ENCODE measurements at regions not wholly inside any gene's neighbourhood (a gene's known extent, or its start where the extent isn't known, plus 50 kb on each side); places are given as distances from the start of the nearest gene placed in this dataset.

DNA sequence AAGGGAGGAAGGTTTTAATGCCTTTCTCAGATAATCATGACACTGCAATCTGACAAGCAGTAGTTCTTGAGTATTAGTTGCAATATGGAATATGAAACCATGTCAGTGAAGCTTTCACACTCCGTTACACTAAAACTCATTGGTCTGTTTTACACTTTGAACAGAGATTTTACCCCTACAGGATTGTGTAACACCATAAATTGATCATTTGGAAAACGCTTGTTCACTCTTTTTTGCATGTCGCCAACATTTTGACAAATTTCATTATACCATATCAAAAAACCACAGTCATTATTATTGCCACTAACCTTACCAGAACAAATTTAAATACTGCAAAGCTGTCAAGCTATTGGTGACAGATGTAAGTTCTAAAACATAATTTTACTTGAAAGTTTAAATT is 404.8 kb upstream of the THBS1 start:
- no peak for DNase-seq (ENCODE audit: low read depth)

DNA sequence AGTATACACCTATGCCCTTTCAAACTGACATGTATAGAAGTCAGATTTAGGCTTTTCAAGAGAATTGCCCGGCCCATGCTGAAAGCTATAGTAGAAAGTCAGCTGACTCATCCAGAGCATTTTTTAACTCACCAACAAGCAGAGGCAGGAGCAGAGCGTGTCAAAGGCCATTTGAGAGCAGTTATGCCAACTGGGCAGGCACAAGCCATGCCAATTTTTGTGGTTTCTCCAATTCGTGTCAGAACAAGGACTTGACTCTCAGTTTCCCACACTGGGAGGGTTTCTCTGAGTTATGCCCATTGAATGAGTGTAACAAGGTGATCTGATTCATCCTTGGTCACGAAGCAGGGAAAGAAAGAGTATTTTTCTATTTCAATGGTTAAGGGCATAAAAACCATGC is 403.3 kb upstream of the THBS1 start:
- peak; percentile 97 for DNase-seq (ENCODE audit: low read depth)

DNA sequence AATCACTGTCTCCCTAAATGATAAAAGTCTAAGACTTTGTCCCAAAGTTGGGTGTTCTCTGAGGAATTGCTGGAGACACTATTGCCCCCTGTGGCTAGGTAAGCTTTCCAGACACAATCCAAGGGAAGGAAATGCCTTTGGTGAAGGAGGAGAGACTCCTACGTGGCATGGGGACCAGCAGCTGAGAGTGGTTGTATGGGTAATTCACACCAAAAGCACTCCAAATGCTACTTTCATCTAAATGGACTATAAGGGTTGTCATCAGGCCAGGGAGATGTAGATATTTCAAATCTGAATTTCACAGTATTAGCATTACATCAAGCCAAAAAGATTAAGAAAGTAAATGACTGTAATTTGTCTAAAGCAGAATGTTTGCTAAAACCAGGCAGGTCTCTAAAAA is 400.8 kb upstream of the THBS1 start:
- peak; percentile 61 for DNase-seq (ENCODE audit: low read depth)

DNA sequence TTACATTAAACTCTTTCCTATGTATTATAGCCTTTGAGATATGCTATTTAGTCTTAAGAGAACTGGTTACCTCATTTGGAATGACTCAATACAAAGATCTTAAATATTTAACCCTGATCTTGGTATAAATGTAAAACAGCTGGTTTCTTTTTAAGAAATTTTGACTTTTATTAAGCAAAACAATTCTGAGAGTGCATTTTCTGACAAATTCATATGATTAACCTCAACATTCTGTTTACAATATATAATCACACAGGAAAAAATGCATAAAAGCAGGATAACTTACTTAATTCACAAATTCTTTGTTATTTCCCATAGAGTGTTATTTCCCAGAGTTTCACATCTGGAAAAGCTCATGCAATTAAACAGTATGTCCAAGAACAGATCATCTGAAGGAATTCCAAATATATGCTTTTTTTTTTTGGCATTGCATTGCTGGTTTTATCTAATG is 400.4 kb upstream of the THBS1 start:
- DNase-seq (ENCODE audit: low read depth): no peak

DNA sequence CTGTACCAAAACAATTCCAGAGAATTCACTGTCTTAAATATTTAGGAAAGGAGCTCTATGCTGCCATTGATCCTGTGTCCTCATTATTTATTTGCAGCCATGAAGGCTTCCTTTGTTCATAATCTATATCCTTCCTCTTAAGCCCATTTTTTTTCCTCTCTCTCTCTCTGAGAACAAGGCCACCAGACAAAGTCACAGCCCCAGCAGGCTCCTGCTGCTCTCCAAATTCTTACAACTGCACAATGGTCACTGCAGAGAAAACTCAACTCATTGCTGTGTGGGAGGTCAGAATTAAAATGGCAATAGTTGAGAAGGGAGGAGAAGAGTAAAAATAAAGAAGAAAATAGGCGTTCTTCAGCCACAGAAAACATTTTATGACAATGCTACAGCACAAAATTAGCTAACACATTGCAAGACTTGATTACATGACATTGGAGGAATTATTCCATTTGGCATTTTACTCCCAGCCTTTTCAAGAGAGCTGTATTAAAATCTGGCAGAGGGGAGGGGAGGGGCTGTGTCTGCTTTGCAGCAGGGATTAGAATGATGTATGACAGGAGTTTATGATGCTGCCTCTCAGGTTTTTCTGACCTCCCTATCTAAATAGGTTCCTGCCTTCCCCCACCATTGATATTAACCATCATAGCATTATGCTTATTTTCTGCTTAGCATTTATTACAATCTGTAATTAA is 399.7 kb upstream of the THBS1 start:
- peak; percentile 58 for DNase-seq (ENCODE audit: low read depth)

DNA sequence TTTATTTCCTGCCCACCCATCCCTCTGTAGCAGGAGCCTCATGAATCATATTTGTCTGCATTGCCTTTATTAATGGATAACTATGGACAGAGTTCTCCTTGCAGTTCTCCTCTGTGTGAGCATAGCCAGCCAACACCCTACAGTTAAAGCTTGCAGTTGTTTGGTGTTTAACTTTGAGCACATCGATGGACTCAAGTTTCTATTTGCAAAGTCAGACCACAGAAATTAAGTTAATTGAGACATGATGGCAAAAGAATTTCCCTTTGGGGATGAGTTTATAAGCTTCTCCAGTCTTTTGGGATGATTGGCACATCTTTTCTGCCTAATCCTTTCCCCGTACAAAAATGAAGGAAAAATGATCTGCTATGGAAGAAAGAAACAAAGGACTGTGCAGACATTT is 398.9 kb upstream of the THBS1 start:
- peak; percentile 76 for DNase-seq (ENCODE audit: low read depth)

DNA sequence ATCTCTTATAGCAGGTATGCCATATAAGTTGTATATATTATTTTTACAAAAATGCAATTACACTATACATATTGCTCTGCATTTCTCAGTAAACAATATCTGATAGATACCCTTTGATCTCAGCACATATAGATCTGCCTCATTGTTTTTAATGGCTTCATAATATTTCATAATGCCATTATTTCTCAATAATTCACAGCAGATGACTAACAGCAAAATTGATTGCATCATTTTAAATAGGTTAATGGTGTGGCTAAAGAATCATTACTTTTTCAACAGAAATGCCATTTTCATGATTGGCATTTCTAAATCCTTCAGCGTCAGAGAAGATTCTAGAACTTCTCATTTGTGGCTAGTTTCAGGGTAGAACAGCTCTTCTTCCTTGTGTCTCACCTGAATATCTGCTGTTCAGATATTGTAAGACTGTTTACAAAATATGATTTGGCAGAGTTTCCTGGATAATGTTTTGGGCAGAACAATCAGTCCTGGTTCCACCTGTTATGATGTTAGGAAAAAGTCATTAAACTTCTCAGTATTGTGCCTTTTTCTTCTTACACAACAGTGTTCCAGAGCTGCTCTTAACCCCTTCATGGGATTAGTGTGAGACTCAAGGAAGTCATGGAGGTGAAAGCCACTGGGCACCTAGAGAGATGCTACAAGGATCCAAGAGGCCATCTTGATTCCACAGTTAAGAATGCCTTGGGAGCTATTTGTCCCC is 397.6 kb upstream of the THBS1 start:
- no peak for DNase-seq (ENCODE audit: low read depth)

DNA sequence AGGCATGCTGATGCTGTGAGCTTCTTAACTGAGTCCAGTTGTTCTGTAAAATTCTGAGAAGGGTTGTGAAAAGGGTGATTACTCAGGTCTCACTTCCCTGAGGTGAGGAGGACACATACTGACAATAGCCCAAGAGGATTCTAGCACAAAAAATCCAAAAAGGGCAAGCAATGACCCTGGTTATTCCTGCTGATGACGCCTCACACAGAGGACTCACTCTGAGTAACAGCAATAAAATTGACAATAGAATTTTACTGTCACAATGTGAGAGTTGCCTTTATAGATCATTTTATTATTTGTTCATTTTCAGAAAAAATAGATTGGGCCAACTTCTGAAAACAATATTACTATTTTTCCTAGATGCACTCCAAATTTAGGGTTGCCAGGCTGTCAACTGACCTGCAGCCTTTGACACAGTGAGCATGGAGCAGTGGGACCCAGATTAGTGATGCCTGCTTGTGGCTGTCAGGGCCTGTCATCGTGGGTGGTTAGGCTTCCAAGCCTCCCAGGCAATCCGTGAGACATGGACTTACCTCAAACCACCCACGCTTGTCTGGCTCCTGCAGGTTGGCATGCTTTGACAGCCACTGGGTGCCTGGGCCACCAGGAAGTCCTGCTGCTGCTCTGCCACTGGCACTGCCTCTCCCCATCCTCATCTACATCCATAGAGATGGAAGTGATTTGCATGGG is 396.0 kb upstream of the THBS1 start:
- DNase-seq (ENCODE audit: low read depth): peak; percentile 82

DNA sequence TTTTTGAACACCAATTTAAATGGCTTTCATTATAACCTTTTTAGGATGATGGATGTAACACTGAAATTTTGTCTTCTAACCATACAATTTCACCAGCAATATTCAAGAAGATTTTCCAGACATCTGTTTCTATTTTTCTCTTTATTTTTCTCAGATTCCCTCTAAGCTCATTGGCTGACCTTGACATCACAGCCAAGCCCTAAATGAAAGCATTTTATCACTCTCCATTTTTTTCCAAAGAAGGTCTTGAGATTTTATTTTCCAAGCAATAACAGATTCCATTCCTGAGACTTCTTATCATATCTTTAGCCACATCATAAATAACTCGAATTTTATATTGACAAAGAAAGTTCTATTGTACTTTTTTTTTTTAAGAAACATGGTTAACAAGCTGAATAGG is 392.6 kb upstream of the THBS1 start:
- DNase-seq (ENCODE audit: low read depth): no peak

DNA sequence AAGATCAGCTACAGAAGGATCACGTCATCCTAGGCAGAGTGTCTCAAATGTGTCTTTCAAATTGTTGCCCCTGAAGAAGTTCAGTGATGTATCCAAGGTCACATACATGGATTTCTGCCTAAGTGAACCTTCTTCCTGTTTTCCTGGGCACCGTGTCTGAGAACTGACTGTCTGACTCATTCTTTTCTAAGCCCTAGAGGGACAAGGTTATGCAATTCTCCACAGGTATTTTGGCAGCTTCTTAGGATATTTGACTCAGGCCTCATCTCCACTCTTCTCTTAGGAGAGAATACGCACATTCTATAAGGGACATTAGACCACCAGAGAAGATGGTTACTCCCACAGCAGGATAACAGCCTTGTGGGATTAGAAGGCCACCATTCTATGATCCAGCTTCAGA is 391.9 kb upstream of the THBS1 start:
- DNase-seq (ENCODE audit: low read depth): peak; percentile 97

DNA sequence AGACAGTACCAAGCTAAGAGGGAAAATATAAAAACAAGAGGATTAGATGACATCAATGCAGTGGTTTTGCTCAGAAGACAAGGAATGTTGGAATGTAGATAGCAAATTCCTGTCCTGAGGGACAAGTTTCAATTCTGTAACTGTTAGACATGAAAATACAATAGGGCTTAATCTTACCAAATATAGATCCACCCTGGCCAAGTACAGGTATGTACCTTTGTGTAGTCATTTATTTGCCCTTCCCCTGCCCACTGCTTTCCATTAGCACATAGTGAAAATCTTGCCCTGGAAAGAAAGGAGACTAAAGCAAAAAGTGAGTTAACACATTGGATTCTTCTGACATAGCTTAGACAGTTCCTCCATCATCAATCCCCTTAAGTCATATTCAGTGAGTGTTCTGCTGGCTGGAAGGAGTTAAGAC is 389.0 kb upstream of the THBS1 start:
- peak; percentile 92 for DNase-seq (ENCODE audit: low read depth)

DNA sequence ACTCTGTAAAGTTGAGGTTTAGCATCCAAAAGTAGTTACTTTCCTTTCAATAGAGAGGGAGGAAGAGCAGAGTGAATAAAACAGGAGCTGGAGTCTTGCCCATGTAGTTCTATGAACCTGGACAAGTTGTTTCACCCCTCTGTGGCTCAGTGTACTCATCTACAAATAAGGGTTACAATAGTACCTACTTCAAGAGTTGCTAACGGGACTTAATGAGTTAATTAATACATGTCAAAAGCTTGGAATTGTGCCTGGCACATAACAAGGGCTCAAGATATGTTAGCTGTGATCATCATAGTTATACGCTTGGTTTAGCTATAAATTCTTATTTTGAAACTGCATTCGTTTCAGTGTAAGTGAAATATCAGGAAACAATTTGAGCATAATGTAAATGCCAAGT is 388.5 kb upstream of the THBS1 start:
- DNase-seq (ENCODE audit: low read depth): no peak

DNA sequence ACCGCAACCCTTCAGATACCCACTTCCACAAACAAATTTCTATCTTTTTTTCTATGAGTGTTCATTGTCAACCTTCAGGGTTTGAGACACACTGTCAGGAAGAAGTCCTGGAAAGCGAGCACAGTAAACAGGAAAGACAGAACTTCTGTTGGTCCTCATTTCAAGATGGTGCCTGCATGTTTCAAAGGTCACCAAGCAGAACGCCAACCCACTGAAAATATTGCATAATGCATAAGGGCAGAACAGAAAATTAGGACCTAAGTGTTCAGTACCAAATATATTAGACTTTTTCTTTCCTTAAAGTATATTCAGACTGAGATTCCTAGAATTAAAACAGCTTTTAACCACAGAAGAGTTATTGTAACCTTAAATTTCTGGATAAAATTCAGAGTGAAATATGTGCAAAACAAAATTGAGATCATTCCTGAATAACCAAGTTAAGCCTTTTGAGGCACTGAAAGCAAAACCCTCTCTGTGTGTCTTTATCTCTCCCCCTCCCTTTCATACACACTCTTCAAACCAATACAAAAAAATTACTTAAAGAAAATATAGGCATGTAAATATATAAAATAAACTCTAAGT is 387.8 kb upstream of the THBS1 start:
- no peak for DNase-seq (ENCODE audit: low read depth)

DNA sequence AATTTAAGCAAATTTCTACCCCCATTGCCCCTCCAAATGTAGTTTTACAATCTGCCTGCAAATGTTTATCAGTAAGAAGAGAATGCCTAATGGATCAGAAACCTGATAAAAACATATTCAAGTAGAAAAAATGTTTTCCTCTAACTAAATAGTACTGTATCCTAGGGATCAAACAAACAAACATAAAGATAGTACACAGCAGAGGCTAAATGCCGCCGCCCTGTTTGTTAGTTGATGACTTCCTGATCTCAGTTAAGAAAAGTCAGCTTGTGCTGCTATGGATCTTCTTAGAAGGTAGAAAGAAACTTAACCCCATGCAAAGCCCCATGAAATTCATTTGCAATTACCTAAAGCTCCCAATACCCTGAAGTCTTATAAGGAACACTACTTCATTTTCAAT is 387.3 kb upstream of the THBS1 start:
- peak; percentile 61 for DNase-seq (ENCODE audit: low read depth)

DNA sequence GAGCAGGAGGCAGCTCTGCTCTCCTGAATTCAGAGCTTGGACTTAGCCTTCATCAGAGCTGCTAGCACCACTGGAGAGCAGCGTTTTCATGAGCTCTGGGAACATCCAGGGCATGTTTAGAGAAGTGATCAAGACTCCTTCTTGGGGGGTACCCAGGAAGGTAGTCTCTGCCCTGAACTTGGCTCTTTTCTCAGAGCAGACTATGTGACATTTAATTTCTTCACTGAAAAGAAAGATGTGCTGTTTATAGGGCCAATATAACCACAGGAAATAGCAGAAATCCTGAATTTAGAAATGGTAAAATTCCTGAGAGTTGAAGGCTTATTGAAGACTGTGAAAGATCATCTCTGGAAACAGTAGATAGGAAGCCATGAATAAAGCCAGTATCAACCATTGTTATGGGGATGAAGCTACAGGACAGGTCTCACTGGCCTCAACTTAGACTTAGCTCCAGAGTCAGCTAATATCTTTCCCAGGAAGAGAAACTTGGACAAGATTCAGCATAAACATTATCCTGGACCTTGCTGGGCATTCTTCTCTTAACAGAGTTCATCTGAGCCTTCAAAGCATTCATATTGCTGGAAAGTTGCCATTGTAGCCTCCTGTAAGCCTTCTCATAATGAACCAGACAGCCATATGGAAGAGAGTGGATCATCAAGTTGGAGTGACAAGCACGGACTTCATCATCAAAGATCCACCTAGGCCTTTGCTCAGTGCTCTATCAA is 386.6 kb upstream of the THBS1 start:
- DNase-seq (ENCODE audit: low read depth): peak; percentile 81

DNA sequence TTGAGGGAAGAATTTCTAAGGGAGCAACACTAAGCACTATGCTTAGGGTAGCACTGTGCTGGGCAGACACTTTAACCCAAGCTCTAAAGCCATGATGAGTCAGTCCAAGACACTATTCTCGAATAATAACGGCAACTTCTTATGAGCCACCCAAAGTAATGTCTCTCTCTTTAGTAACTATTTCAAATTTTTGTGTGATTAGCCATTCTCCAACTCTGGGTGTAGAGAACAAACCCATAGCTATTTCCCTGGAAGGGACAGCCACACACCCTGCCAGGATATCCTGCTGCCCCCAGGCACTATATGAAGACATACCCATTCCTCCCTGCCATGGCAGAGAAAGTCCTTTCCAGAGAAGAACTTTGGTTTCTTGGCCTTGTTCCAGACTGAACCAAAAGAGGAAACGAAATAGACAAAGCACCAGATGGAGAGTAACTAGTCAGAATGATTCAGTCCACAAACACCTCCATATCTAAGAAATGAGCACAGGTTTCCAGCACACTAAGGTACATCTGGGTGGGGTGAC is 384.9 kb upstream of the THBS1 start:
- peak; percentile 100 for DNase-seq (ENCODE audit: low read depth)

DNA sequence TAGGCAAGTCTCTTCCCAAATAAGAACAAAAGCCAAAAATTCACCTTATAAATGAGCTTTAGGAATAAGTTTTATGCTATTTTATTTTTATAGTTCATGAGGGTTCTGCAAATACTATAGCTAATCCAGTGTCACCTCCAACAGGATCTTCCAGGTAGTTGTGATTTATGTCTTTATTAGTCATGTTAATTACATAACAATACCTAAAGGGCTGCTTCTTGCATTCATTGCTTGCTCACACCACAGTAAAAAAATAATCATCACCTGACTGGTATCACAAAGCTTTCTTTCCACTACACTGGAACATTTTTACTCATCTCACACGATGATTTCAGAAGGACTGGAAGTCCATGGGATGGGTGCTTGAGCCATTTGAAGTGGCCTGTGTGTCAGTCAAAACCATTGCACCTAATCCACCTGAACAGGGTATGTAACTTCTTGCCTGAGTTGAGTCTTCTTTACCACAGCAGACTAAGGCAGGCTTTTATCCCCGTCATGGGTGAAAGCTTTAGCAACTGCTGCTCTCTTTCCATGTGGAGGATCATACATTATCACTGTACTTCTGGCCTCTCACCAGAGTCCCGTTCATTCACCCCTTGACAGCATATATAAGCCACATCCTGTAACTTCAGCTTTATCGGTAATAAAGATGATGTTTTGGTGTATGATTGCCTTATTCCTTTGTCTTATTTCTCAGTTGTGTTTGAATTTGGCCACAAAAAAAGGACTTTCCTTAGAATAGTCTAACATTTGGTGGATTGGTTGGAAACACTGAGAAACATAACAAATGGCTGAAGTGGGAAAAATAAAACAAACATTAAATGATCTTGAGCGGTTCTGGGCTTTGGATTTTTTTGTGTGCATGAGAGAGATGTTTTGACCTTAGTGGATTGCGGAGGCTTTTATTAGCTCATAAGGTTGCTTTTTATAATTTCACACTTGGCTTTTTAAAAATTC is 382.6 kb upstream of the THBS1 start:
- no peak for DNase-seq (ENCODE audit: low read depth)

DNA sequence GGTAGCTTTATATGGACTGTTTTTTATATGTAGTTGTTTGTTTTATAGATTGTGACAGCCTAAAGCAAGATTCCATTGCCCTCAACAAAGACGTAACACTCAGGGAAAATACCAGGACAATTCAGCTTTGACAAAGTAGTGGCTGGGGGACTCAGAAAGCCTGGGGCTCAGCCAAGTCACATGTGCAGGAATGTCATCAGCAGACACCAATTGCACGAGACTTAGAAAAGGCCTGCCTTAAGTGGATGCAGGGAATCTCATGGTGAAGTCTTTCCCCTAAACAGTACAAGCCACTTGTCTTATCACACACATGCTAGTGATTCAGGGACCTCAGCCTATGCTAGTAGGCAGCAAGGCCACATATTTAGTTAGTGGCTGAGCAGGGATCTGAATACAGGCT is 381.8 kb upstream of the THBS1 start:
- DNase-seq (ENCODE audit: low read depth): peak; percentile 91

DNA sequence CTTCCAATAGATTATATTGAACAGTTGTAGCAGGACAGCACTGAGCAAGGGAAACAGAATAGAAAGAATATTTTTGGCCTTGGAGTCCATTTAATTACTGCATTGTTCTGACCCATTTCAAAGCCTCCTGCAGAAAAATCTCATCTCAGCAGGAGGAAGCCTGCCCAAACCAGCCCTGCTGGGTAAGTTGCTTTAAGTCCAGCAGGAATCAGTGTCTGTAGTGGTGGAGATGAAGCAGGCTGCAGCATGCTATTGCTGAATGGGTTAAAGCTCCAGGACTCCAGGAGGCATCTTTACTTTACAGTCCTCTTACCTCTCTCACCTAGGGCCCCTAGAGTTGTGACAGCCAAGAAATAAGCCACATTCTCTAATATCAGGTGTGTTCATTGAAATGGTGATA is 380.3 kb upstream of the THBS1 start:
- DNase-seq (ENCODE audit: low read depth): no peak

DNA sequence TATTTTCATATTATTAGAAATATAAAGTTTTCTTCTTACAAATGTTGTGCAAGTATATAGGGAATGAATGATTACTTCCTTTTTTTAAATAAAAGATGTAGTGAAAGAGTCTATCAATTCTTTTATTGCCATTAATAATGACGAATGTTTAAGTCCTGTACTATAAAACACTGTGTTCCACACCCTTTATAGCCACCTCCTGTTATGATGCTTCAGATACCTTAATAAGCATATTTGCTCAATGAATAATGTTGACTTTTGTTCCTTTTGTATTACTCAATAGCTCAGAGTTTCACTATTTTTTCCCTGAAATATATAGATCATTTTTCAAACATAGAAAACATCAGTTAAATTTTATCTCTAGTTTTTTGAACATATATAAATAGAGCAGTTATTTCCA is 378.2 kb upstream of the THBS1 start:
- DNase-seq (ENCODE audit: low read depth): peak; percentile 36

Measured in M059J (cell line).